ENCODE measurements at regions not wholly inside any gene's neighbourhood (a gene's known extent, or its start where the extent isn't known, plus 50 kb on each side); places are given as distances from the start of the nearest gene placed in this dataset.

DNA sequence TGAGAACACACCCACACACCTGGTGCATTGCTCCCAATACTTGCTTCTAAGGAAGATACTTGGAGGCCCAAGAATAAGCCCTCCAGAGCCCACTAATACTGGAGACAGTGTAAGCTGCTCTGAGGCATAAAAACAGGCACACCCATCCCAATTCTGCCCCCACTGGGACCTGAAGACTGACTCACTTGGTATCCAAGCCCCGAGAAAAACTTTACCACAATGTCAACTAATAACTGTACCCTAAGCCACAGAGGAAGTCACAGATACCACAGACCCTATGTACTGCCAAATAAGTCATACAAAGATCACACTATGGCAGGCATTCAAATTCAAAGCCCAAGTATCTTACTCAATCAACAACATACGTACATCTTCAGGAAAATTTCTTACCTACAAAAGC, 398.2 kb upstream of the SPANXN1 start:
- TF ChIP-seq, protein P1, sequence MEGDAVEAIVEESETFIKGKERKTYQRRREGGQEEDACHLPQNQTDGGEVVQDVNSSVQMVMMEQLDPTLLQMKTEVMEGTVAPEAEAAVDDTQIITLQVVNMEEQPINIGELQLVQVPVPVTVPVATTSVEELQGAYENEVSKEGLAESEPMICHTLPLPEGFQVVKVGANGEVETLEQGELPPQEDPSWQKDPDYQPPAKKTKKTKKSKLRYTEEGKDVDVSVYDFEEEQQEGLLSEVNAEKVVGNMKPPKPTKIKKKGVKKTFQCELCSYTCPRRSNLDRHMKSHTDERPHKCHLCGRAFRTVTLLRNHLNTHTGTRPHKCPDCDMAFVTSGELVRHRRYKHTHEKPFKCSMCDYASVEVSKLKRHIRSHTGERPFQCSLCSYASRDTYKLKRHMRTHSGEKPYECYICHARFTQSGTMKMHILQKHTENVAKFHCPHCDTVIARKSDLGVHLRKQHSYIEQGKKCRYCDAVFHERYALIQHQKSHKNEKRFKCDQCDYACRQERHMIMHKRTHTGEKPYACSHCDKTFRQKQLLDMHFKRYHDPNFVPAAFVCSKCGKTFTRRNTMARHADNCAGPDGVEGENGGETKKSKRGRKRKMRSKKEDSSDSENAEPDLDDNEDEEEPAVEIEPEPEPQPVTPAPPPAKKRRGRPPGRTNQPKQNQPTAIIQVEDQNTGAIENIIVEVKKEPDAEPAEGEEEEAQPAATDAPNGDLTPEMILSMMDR (conservative IDR thresholded peaks at IDR 0.05 in 1 of 2, IDR thresholded peaks at IDR 0.05 in 1 of 2; ENCODE audit: low read depth in 1 of 2, low read length in 2 of 2): no peak
- no peak for TF ChIP-seq EZH2 (IDR thresholded peaks at IDR 0.05; ENCODE audit: low read length, missing control alignments)

Measured in fibroblast of lung (primary cell).